Neural cell (in vitro differentiated cells): ENCODE measurements at regions not wholly inside any gene's neighbourhood (a gene's known extent, or its start where the extent isn't known, plus 50 kb on each side); places are given as distances from the start of the nearest gene placed in this dataset.

Experiments used
- H2AFZ ChIP-seq: fragments of 200-600, 300-800 bp; sonication (generic), shearing (Covaris generic); 2 replicates; pipeline ENCODE4 v1.6.0; 2014; ENCODE audit warnings: low read depth, mild to moderate bottlenecking, antibody characterized with exemption, low read length, moderate library complexity
- H3F3A ChIP-seq: fragments of 200-600 bp; shearing (Covaris generic); 2 replicates; pipeline ENCODE4 v1.6.1; 2016; ENCODE audit warnings: mild to moderate bottlenecking, moderate library complexity, mixed read lengths, antibody characterized with exemption, low read length; ENCODE audit not compliant: insufficient read depth, poor library complexity, severe bottlenecking
- H3K27ac ChIP-seq: fragments of 200-600, 300-800 bp; sonication (generic), shearing (Covaris generic); 2 replicates; pipeline ENCODE4 v1.5.1; 2014; ENCODE audit warnings: mild to moderate bottlenecking, low read length, moderate library complexity
- H3K27me3 ChIP-seq: fragments of 300-800, 200-600 bp; sonication (generic), shearing (Covaris generic); 2 replicates; pipeline ENCODE4 v1.6.0; 2014; ENCODE audit warnings: mild to moderate bottlenecking, low read depth, low read length, moderate library complexity; ENCODE audit not compliant: insufficient read depth
- H3K36me3 ChIP-seq: fragments of 300-800, 200-600 bp; sonication (generic), shearing (Covaris generic); 2 replicates; pipeline ENCODE4 v1.5.1; 2014; ENCODE audit warnings: mild to moderate bottlenecking, antibody characterized with exemption, low read length, moderate library complexity; ENCODE audit not compliant: insufficient read depth
- H3K4me2 ChIP-seq: fragments of 300-800, 200-600 bp; sonication (generic), shearing (Covaris generic); 2 replicates; pipeline ENCODE4 v1.6.0; 2014; ENCODE audit warnings: mild to moderate bottlenecking, low read length
- H3K4me3 ChIP-seq: fragments of 300-800, 200-600 bp; sonication (generic), shearing (Covaris generic); 2 replicates; pipeline ENCODE4 v1.5.1; 2014; ENCODE audit warnings: mild to moderate bottlenecking, low read length, moderate library complexity
- H3K79me2 ChIP-seq: fragments of 200-600 bp; shearing (Covaris generic); replicated peaks from 2 replicates; pipeline ENCODE4 v1.6.0; 2014; ENCODE audit warnings: mild to moderate bottlenecking, low read length, moderate library complexity; ENCODE audit not compliant: insufficient read depth
- H3K9ac ChIP-seq: fragments of 300-800, 200-600 bp; sonication (generic), shearing (Covaris generic); 2 replicates; pipeline ENCODE4 v1.6.1; 2016; ENCODE audit warnings: mild to moderate bottlenecking, low read length, mixed read lengths
- H3K9me2 ChIP-seq: fragments of 200-600 bp; shearing (Covaris generic); 2 replicates; pipeline ENCODE4 v1.6.1; 2016; ENCODE audit warnings: mild to moderate bottlenecking, low read length, mixed read lengths; ENCODE audit not compliant: insufficient read depth
- H3K9me3 ChIP-seq: fragments of 200-600, 300-800 bp; sonication (generic), shearing (Covaris generic); 2 replicates; pipeline ENCODE4 v1.6.1; 2016; ENCODE audit warnings: mild to moderate bottlenecking, mixed run types, low read length, moderate library complexity, mixed read lengths
- H4K20me1 ChIP-seq: fragments of 200-600 bp; shearing (Covaris generic); 2 replicates; pipeline ENCODE4 v1.6.1; 2016; ENCODE audit warnings: mild to moderate bottlenecking, mixed run types; ENCODE audit not compliant: insufficient read depth
- EP300 ChIP-seq: fragments of 450-650 bp; conservative IDR thresholded peaks from 2 replicates; pipeline ENCODE4 v1.6.1; 2014; ENCODE audit warnings: antibody characterized with exemption, mild to moderate bottlenecking, moderate library complexity; ENCODE audit not compliant: poor library complexity, severe bottlenecking
- EZH2 ChIP-seq: fragments of 200-600, 300-800 bp; shearing (Covaris generic), sonication (generic); IDR thresholded peaks from 2 replicates; pipeline ENCODE4 v1.6.1; 2014; ENCODE audit warnings: antibody characterized with exemption, low read length, borderline replicate concordance, mild to moderate bottlenecking; ENCODE audit not compliant: insufficient read depth, poor library complexity, severe bottlenecking
- MXI1 ChIP-seq: fragments of 450-650 bp; conservative IDR thresholded peaks from 2 replicates; pipeline ENCODE4 v1.6.1; 2014; ENCODE audit warnings: antibody characterized with exemption, mild to moderate bottlenecking; ENCODE audit not compliant: poor library complexity, severe bottlenecking
- POLR2AphosphoS5 ChIP-seq: IDR thresholded peaks from 2 replicates; pipeline ENCODE4 v1.6.1; 2012
- RAD21 ChIP-seq: fragments of 450-650 bp; conservative IDR thresholded peaks from 2 replicates; pipeline ENCODE4 v1.6.1; 2014; ENCODE audit warnings: antibody characterized with exemption, mild to moderate bottlenecking, moderate library complexity
- SMC3 ChIP-seq: fragments of 450-650 bp; conservative IDR thresholded peaks from 2 replicates; pipeline ENCODE4 v1.6.1; 2014; ENCODE audit warnings: antibody characterized with exemption, mild to moderate bottlenecking, moderate library complexity; ENCODE audit not compliant: poor library complexity
- TAF1 ChIP-seq: IDR thresholded peaks from 2 replicates; pipeline ENCODE4 v1.6.1; 2012; ENCODE audit warnings: low read depth
- TF ChIP-seq, protein P1 (sequence below): fragments of 450-650 bp; IDR thresholded peaks from 2 replicates; pipeline ENCODE4 v1.5.1; 2014; ENCODE audit warnings: antibody characterized with exemption, mild to moderate bottlenecking, moderate library complexity; ENCODE audit not compliant: poor library complexity, severe bottlenecking
- TF ChIP-seq, protein P2 (sequence below): IDR thresholded peaks from 2 replicates; pipeline ENCODE4 v1.6.1; 2012; ENCODE audit warnings: borderline replicate concordance

DNA sequence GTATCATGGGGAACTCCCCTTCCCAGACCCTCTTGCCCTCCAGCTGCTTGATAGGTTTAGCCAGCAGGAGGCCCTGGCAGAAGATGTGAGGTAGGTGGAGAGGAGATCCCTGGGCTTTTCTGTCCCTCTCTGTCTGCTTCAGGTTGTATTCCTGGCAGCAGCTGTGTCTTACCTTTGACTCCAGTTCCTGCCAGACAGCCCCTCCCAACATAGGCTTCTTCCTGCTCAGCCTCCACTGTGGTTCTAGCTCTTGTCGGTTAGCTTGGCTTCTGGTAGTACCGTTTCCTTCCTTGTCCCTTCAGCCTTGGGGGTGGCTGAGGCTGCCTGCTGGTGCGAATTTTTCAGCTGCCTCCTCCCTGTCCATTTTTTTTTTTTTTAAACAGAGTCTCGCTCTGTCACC, 215.7 kb upstream of the CRY1 start:
- Histone ChIP-seq H3K36me3 (no peaks in the 10 kb centered on the region), H2AFZ (no peak overlapping the region), H3K4me3 (no peak overlapping the region), H3K9me3 (peaks cover 8% of the 10 kb centered on the region), H3K9me2 (no peaks in the 10 kb centered on the region), H3K4me2 (no peak overlapping the region), H3F3A (no peaks in the 10 kb centered on the region), H3K27me3 (peaks cover 83% of the 10 kb centered on the region), H3K79me2 (no peaks in the 10 kb centered on the region), H4K20me1 (no peaks in the 10 kb centered on the region), H3K9ac (no peak overlapping the region), H3K27ac (no peak overlapping the region)
- TF ChIP-seq RAD21 (no peak), POLR2AphosphoS5 (no peak)

DNA sequence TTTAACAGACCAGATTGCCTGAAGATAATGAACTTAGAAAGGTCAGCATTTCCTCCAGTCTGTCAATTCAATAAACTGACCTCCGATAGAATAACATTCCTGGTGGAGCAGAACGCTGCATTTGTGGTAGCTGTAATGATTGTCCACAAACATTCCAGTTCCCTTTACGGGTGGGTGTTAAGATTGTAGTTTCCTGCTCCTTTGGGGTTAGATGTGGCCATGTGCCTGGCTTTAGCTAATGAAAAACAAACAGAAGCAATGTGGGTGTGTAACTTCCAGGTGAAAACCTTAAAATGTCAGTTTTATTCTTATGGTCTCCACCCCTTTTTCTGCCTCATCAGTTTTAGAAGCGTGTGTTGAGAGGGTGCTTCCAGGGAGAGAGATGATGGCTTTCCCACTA, 217.3 kb upstream of the CRY1 start:
- Histone ChIP-seq H3F3A (no peaks in the 10 kb centered on the region), H3K27me3 (peaks cover 84% of the 10 kb centered on the region), H3K9ac (no peak overlapping the region), H3K4me3 (no peak overlapping the region), H3K79me2 (no peaks in the 10 kb centered on the region), H2AFZ (no peak overlapping the region), H3K9me2 (no peaks in the 10 kb centered on the region), H4K20me1 (no peaks in the 10 kb centered on the region), H3K4me2 (no peak overlapping the region), H3K27ac (no peak overlapping the region), H3K36me3 (no peaks in the 10 kb centered on the region), H3K9me3 (peaks cover 7% of the 10 kb centered on the region)
- TF ChIP-seq, protein P1, sequence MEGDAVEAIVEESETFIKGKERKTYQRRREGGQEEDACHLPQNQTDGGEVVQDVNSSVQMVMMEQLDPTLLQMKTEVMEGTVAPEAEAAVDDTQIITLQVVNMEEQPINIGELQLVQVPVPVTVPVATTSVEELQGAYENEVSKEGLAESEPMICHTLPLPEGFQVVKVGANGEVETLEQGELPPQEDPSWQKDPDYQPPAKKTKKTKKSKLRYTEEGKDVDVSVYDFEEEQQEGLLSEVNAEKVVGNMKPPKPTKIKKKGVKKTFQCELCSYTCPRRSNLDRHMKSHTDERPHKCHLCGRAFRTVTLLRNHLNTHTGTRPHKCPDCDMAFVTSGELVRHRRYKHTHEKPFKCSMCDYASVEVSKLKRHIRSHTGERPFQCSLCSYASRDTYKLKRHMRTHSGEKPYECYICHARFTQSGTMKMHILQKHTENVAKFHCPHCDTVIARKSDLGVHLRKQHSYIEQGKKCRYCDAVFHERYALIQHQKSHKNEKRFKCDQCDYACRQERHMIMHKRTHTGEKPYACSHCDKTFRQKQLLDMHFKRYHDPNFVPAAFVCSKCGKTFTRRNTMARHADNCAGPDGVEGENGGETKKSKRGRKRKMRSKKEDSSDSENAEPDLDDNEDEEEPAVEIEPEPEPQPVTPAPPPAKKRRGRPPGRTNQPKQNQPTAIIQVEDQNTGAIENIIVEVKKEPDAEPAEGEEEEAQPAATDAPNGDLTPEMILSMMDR: no peak
- TF ChIP-seq, protein P2, sequence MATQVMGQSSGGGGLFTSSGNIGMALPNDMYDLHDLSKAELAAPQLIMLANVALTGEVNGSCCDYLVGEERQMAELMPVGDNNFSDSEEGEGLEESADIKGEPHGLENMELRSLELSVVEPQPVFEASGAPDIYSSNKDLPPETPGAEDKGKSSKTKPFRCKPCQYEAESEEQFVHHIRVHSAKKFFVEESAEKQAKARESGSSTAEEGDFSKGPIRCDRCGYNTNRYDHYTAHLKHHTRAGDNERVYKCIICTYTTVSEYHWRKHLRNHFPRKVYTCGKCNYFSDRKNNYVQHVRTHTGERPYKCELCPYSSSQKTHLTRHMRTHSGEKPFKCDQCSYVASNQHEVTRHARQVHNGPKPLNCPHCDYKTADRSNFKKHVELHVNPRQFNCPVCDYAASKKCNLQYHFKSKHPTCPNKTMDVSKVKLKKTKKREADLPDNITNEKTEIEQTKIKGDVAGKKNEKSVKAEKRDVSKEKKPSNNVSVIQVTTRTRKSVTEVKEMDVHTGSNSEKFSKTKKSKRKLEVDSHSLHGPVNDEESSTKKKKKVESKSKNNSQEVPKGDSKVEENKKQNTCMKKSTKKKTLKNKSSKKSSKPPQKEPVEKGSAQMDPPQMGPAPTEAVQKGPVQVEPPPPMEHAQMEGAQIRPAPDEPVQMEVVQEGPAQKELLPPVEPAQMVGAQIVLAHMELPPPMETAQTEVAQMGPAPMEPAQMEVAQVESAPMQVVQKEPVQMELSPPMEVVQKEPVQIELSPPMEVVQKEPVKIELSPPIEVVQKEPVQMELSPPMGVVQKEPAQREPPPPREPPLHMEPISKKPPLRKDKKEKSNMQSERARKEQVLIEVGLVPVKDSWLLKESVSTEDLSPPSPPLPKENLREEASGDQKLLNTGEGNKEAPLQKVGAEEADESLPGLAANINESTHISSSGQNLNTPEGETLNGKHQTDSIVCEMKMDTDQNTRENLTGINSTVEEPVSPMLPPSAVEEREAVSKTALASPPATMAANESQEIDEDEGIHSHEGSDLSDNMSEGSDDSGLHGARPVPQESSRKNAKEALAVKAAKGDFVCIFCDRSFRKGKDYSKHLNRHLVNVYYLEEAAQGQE: no peak
- TF ChIP-seq EP300: no peak
- TF ChIP-seq TAF1: no peak
- no peak for TF ChIP-seq RAD21
- no peak for TF ChIP-seq MXI1
- TF ChIP-seq EZH2: no peak
- TF ChIP-seq POLR2AphosphoS5: no peak
- no peak for TF ChIP-seq SMC3

DNA sequence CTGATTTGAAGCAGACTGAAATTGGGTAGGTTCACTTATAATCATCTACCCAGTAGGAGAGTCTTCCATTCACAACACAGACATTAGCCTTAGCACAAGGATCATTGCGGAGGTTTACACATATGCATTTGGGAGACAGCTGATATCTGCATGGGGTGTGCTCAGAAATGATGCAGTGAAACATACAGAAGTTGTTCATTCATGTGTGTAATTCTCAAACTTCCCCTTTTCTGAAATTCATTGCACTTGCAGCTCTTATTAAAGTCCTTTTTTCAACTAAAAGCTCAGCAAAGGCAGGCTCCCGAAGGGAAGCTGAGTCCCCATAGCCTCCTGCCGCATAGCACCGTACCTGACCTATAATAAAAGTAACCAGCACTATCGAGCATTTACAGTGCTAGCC, 218.3 kb upstream of the CRY1 start:
- Histone ChIP-seq H3K4me2 (no peak overlapping the region), H2AFZ (no peak overlapping the region), H3K27ac (no peak overlapping the region), H4K20me1 (no peaks in the 10 kb centered on the region), H3F3A (no peaks in the 10 kb centered on the region), H3K9ac (no peak overlapping the region), H3K79me2 (no peaks in the 10 kb centered on the region), H3K27me3 (peaks cover 83% of the 10 kb centered on the region), H3K9me3 (peaks cover 7% of the 10 kb centered on the region), H3K4me3 (no peak overlapping the region), H3K9me2 (no peaks in the 10 kb centered on the region), H3K36me3 (no peaks in the 10 kb centered on the region)
- TF ChIP-seq MXI1 (no peak), POLR2AphosphoS5 (no peak), EZH2 (no peak), EP300 (no peak), SMC3 (no peak), TAF1 (no peak), RAD21 (no peak)
- TF ChIP-seq, protein P1: no peak
- TF ChIP-seq, protein P2: no peak
